ENCODE measurements at regions not wholly inside any gene's neighbourhood (a gene's known extent, or its start where the extent isn't known, plus 50 kb on each side); places are given as distances from the start of the nearest gene placed in this dataset.

DNA sequence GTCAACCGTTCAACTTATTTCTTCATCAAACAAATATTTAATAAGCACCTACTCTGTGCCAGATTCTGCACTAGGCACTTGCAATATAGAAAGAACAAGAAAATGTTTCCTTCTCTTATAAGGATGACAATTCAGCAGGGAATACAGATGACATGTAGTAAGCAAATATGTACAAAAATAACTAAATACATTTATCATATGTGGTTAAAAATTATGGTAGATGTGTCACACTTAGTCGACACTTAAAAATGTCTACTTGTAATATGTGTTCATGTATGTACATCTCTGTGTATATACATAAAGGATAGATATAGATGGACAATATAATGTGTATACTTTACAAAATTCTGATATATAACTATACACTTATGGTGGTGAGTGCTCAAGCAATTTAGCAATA is 417.0 kb upstream of the MEF2C start:
- ChIA-PET CTCF (no interaction called here), POLR2A (no interaction called here)
- no peaks in the 10 kb centered on the region for H3K4me1 Mint-ChIP-seq
- H3K36me3 Mint-ChIP-seq (ENCODE audit: low read depth): no peaks in the 10 kb centered on the region
- no peaks in the 10 kb centered on the region for H3K27me3 Mint-ChIP-seq
- H3K9me3 Mint-ChIP-seq: no peaks in the 10 kb centered on the region
- H3K27ac Mint-ChIP-seq: no peak overlapping the region
- DNase-seq: no peak
- no peak overlapping the region for H3K4me3 Mint-ChIP-seq

GRCh38 chr5:89297066-89297465 is 414.1 kb upstream of the MEF2C start:
- Mint-ChIP-seq H3K27me3 (no peaks in the 10 kb centered on the region), H3K4me1 (no peaks in the 10 kb centered on the region), H3K4me3 (no peak overlapping the region), H3K36me3 (ENCODE audit: low read depth) (no peaks in the 10 kb centered on the region), H3K27ac (no peak overlapping the region), H3K9me3 (no peaks in the 10 kb centered on the region)
- POLR2A ChIA-PET: no interaction called here
- no peak for DNase-seq
- CTCF ChIA-PET: no interaction called here

DNA sequence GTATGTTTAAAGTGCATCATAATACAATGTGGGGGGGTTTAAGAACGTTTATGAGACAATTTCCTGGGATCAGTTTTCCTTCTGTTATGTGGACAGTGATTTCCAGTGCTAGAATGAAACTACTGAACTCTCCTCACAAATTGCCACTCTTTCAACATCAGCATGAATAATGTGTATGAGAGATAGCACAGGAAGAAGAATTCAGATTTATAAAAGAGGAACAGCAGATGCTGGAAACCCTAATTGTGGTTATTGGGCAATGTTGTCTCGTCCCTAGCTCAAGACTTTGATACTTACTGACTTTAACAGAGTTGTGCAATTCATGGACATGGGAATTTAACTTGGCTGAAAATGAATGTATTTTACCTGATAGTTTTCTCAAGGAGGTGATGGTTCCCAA is 410.8 kb upstream of the MEF2C start:
- no peaks in the 10 kb centered on the region for H3K4me1 Mint-ChIP-seq
- H3K4me3 Mint-ChIP-seq: no peak overlapping the region
- H3K9me3 Mint-ChIP-seq: no peaks in the 10 kb centered on the region
- no peaks in the 10 kb centered on the region for H3K36me3 Mint-ChIP-seq (ENCODE audit: low read depth)
- ChIA-PET CTCF (no interaction called here), POLR2A (no interaction called here)
- H3K27ac Mint-ChIP-seq: no peak overlapping the region
- no peaks in the 10 kb centered on the region for H3K27me3 Mint-ChIP-seq
- DNase-seq: no peak

DNA sequence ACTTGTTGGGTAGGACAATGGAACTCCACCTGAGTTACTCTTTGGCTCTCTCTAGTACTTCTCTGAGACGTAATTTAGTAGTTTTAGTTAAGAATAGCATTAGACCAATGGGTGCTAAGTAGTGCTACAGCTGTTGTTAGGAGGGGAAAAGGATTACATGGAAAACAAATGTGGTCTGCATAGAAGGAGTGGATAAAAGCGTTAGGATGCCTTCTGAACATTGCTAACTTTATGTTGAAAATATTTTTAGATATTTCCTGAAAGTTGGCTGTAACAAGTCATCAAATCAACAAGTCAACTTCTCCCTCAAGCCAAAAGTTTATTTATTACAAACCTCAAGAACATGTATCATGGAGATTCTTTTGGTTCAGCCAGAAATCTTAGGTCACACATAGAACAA is 409.5 kb upstream of the MEF2C start:
- H3K9me3 Mint-ChIP-seq: no peaks in the 10 kb centered on the region
- CTCF ChIA-PET: no interaction called here

DNA sequence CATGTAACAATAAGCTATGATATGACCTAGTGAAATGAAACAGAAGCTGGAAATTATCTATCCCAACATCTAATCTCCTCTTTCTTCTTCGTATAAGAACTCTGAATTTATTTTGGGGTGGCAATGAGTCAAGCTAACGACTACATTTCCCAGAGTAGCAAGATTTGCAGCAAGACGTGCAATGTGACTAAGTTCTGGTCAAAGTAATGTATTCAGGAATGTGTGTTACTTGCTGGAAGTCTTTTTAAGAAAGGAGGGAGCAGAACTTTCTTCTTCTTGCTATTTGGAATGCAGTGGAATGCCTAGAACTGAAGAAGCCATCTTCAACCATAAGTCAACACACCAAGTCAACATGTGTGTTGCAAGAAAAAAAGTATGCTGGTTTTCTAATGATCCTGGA is 406.6 kb upstream of the MEF2C start:
- Mint-ChIP-seq H3K9me3 (no peaks in the 10 kb centered on the region), H3K4me1 (no peaks in the 10 kb centered on the region), H3K27ac (no peak overlapping the region), H3K27me3 (no peaks in the 10 kb centered on the region), H3K36me3 (ENCODE audit: low read depth) (no peaks in the 10 kb centered on the region), H3K4me3 (no peak overlapping the region)
- CTCF ChIA-PET: no interaction called here
- no peak for DNase-seq
- POLR2A ChIA-PET: no interaction called here

More for the DNA sequence above, 409.5 kb upstream of the MEF2C start:
- Mint-ChIP-seq H3K27ac (no peak overlapping the region), H3K36me3 (ENCODE audit: low read depth) (no peaks in the 10 kb centered on the region), H3K27me3 (no peaks in the 10 kb centered on the region), H3K4me1 (no peaks in the 10 kb centered on the region), H3K4me3 (no peak overlapping the region)
- POLR2A ChIA-PET: no interaction called here
- DNase-seq: no peak

- Mint-ChIP-seq H3K27me3 (no peaks in the 10 kb centered on the region), H3K9me3 (no peaks in the 10 kb centered on the region), H3K27ac (no peak overlapping the region), H3K4me1 (no peaks in the 10 kb centered on the region), H3K4me3 (no peak overlapping the region), H3K36me3 (ENCODE audit: low read depth) (no peaks in the 10 kb centered on the region)
- POLR2A ChIA-PET: no interaction called here
- CTCF ChIA-PET: interaction anchor here (0.8 kb wide), 1 partner anchor 10 kb away, joined by 5 read pairs; no protein-coding TSS in a partner anchor
- no peak for DNase-seq
These were observed 405.0 kb upstream of the MEF2C start for GRCh38 chr5:89287964-89288363.

GRCh38 chr5:89286320-89286719 is 403.3 kb upstream of the MEF2C start:
- no peak for DNase-seq
- Mint-ChIP-seq H3K27me3 (no peaks in the 10 kb centered on the region), H3K27ac (no peak overlapping the region), H3K4me3 (no peak overlapping the region), H3K4me1 (no peaks in the 10 kb centered on the region), H3K36me3 (ENCODE audit: low read depth) (no peaks in the 10 kb centered on the region), H3K9me3 (no peaks in the 10 kb centered on the region)
- ChIA-PET CTCF (no interaction called here), POLR2A (no interaction called here)

DNA sequence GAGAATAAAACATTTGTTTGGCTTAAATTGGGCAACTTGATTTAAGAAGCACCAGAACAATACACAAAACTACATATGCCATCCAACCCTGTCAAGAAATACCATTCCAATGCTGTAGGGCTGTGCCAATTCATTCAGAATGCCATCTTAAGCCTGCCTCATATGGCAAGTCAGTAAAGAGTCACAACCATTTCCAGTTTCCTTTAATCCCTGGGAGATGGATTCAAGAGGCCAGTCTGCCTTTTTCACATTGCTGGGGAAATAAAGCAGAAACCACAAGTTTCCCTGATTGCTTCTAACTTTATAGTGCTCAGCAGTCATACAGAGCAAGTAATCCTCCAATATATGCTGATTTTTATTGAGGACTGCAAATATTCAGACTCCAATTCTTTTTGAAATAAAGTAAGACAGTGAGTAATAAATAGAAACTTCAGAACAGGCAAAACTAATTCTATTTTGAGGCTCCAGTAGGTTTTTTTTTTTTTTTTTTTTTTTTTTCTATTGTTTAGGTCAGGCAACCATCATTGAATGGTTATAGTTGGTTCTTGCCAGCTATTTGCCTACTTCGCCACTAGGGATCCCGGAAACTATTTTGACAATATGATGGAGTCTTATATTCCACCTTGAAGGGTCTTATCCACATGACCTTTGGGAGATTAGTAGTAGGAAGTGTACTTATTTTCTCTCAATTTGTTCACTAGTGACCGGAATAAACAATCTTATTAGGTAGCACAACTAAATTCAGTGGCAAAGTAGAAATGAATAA is 400.9 kb upstream of the MEF2C start:
- H3K9me3 Mint-ChIP-seq: no peaks in the 10 kb centered on the region
- no peak for DNase-seq
- H3K4me1 Mint-ChIP-seq: no peaks in the 10 kb centered on the region
- H3K27ac Mint-ChIP-seq: no peak overlapping the region
- H3K27me3 Mint-ChIP-seq: no peaks in the 10 kb centered on the region
- H3K36me3 Mint-ChIP-seq (ENCODE audit: low read depth): no peaks in the 10 kb centered on the region
- ChIA-PET CTCF (no interaction called here), POLR2A (no interaction called here)
- H3K4me3 Mint-ChIP-seq: no peak overlapping the region

DNA sequence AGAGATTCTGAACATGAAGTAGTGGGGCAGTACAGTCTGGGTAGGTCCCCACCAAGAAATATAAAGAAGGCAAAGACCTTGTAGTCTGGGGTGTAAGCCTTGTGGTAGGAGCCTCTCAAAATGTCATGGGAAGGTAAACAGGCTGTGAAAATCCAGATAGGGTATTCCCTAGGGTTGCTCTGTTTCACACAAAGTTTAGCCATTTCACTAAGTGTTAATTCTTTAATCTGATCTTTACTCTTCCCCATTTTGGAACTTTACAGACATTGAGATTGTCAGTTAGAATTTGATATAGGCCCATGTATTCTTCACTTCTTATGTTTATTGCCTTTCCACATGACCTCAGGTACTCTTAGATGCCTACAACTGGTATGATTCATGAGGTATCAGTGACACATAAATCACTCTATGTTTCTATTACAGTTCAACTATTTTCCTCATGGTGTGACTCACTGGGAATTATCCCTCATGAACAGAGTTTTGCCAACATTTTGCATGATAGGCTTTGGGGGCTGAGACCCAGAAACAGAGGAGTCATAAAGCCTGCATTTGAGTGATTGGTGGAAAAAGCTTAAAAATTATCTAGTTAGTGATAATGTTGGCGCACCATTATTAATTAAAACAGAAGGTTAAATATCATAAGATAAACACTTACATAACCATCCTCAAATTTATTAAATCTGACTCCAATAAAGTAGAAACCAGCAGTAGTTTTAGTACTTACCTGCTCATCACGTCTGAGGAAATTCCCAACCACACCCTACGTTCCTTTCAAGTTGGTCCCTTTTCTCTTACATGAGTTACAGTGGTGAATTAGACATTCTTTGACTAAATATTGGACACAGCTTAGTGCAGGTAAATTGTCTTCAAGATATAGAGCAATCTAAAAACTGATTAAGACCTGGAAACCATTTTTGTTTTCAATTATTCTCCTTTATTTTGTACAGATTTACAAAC is 399.8 kb upstream of the MEF2C start:
- Mint-ChIP-seq H3K4me3 (no peak overlapping the region), H3K9me3 (no peaks in the 10 kb centered on the region), H3K27ac (no peak overlapping the region), H3K36me3 (ENCODE audit: low read depth) (no peaks in the 10 kb centered on the region), H3K27me3 (no peaks in the 10 kb centered on the region), H3K4me1 (no peaks in the 10 kb centered on the region)
- ChIA-PET CTCF (no interaction called here), POLR2A (no interaction called here)
- no peak for DNase-seq

DNA sequence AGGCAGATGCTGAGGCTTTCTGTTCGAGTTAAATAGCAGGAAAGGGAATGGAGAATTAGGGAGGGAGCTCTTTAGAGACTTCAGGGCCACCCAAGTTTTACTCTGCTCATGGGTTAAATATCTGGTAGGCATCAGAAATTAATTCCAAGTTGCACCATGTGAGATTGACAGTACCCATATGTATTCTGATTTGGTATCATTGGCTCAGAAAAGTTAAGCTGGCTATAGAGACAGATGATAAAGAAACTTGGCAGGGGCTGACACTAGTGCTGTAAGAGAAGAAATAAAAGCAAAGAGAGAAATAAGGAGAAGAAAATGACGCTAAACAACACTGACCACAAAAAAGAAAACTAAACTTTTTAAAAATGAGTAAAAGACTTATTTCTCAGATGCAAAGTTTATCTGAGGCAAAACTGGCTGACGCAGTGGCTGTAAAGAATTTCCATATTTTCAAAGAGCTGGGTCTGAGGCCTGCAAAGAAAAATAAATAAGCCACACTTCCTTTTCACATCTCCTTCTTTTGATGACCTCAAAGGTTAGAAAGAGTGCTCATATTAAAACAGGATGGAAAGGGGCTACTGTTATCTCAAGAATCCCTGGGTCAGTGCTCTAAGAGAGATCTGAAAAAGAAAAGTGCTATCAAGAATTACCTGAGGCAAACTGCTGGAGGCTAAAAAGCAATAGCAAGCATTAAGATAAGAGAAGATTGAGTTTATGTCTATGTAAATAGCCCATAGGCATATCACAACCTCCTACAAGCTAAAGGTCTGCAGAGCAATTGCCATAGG is 399.0 kb upstream of the MEF2C start:
- no peaks in the 10 kb centered on the region for H3K9me3 Mint-ChIP-seq
- H3K4me3 Mint-ChIP-seq: no peak overlapping the region
- no peaks in the 10 kb centered on the region for H3K4me1 Mint-ChIP-seq
- ChIA-PET POLR2A (no interaction called here), CTCF (no interaction called here)
- no peaks in the 10 kb centered on the region for H3K27me3 Mint-ChIP-seq
- H3K36me3 Mint-ChIP-seq (ENCODE audit: low read depth): no peaks in the 10 kb centered on the region
- H3K27ac Mint-ChIP-seq: no peak overlapping the region
- DNase-seq: no peak

GRCh38 chr5:89281211-89281610 is 398.2 kb upstream of the MEF2C start:
- H3K36me3 Mint-ChIP-seq (ENCODE audit: low read depth): no peaks in the 10 kb centered on the region
- H3K9me3 Mint-ChIP-seq: no peaks in the 10 kb centered on the region
- H3K27me3 Mint-ChIP-seq: no peaks in the 10 kb centered on the region
- ChIA-PET POLR2A (no interaction called here), CTCF (no interaction called here)
- H3K4me1 Mint-ChIP-seq: no peaks in the 10 kb centered on the region
- H3K27ac Mint-ChIP-seq: no peak overlapping the region
- no peak for DNase-seq
- H3K4me3 Mint-ChIP-seq: no peak overlapping the region

DNA sequence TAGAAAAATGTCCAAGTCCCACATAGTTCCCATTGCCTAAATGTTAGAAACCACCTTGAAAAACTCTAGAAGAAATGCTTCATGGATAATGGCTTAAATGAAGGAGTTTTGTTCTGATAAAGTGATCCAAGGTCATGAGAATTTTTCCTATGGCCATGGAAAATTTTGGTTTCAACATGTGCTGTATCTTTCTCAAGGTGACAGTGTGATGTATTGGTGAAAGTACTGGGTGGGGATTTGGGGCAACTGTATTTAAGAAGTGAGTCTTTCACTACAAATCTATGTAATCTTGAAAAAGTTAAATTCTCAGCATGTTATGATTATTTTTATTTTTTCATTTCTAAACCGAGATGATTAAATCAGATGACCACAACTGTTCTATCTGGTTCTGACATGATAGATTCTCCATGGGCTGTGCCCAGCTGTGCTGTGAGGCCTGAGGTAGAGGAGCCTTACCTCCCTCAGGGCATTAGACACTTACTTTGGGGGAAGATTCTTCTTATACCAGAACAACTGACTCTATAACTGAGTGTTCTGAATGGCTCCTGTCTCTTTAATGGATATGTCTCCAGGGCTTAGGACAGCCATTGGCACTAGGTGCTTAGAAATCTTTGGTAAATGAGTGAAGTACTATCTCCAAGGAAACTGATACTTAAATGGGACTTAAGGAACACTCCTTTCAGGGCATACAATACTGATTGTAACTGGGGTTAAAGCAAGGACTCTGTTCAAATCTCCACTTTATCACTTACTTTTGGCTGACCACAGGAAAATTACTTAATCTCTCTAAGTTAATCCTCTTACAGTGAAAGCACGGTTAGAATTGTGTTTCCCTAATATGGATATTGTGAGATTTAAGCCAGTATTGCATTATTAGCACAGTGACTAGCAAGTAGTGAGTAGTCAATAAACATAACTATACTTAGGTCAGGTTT is 397.4 kb upstream of the MEF2C start:
- Mint-ChIP-seq H3K9me3 (no peaks in the 10 kb centered on the region), H3K27me3 (no peaks in the 10 kb centered on the region), H3K36me3 (ENCODE audit: low read depth) (no peaks in the 10 kb centered on the region), H3K27ac (no peak overlapping the region), H3K4me1 (no peaks in the 10 kb centered on the region), H3K4me3 (no peak overlapping the region)
- ChIA-PET CTCF (no interaction called here), POLR2A (no interaction called here)
- no peak for DNase-seq
